ENCODE measurements at regions not wholly inside any gene's neighbourhood (a gene's known extent, or its start where the extent isn't known, plus 50 kb on each side); places are given as distances from the start of the nearest gene placed in this dataset.
A peak's percentile ranks its signal among the peaks of the same experiment; 100 is the strongest.

GRCh38 chr1:244246334-244246733 is 195.3 kb downstream of the ZBTB18 start:
- 88 to 91% (median 90%) methylated on average over 4 of the region's 4 CpGs for WGBS, 3 donors

DNA sequence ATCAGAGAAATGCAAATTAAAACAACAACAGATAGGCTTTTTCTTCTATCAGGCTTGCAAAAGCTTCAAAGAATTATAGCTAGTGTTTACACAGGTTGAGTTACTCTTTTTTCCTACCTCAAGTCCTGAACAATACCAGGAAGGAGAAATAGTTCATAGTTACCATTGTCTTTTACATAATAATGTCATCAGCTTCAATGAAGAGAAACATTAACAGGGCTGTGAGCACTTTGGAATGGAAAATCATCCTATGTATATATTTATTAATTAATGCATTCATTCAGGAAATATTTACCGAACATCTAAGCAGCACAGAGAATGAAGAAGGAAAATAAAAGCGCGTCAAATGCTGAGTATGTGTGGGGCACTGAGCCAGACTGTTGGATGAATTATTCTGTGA is 197.3 kb downstream of the ZBTB18 start:
- 67 to 73% (median 71%) methylated on average over 3 of the region's 3 CpGs for WGBS, 3 donors
- no peaks in the 10 kb centered on the region for H3K4me1 ChIP-seq
- H3K9me3 ChIP-seq: no peaks in the 10 kb centered on the region
- TF ChIP-seq, protein P1, sequence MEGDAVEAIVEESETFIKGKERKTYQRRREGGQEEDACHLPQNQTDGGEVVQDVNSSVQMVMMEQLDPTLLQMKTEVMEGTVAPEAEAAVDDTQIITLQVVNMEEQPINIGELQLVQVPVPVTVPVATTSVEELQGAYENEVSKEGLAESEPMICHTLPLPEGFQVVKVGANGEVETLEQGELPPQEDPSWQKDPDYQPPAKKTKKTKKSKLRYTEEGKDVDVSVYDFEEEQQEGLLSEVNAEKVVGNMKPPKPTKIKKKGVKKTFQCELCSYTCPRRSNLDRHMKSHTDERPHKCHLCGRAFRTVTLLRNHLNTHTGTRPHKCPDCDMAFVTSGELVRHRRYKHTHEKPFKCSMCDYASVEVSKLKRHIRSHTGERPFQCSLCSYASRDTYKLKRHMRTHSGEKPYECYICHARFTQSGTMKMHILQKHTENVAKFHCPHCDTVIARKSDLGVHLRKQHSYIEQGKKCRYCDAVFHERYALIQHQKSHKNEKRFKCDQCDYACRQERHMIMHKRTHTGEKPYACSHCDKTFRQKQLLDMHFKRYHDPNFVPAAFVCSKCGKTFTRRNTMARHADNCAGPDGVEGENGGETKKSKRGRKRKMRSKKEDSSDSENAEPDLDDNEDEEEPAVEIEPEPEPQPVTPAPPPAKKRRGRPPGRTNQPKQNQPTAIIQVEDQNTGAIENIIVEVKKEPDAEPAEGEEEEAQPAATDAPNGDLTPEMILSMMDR (IDR thresholded peaks at IDR 0.05): no peak
- H3K4me3 ChIP-seq: no peak overlapping the region
- ATAC-seq (no peak), DNase-seq (no peak)
- no peak overlapping the region for H3K27ac ChIP-seq
- no peaks in the 10 kb centered on the region for H3K36me3 ChIP-seq (ENCODE audit: insufficient read depth in 1 of 2, low read depth in 1 of 2)
- intact Hi-C loops (cut with DNase I): no loop called here
- no peaks in the 10 kb centered on the region for H3K27me3 ChIP-seq (ENCODE audit: insufficient read depth in 3 of 3, low read length in 2 of 3)

More at GRCh38 chr1:244246334-244246733, 195.3 kb downstream of the ZBTB18 start:
- H3K27me3 ChIP-seq (ENCODE audit: insufficient read depth in 3 of 3, low read length in 2 of 3): no peaks in the 10 kb centered on the region
- no peak overlapping the region for H3K27ac ChIP-seq
- DNase-seq (no peak), ATAC-seq (no peak)
- intact Hi-C loops (cut with DNase I): no loop called here
- TF ChIP-seq, protein P1 (IDR thresholded peaks at IDR 0.05): no peak
- no peak overlapping the region for H3K4me3 ChIP-seq
- H3K36me3 ChIP-seq (ENCODE audit: insufficient read depth in 1 of 2, low read depth in 1 of 2): no peaks in the 10 kb centered on the region
- H3K9me3 ChIP-seq: no peaks in the 10 kb centered on the region
- H3K4me1 ChIP-seq: no peaks in the 10 kb centered on the region

- intact Hi-C loops (cut with DNase I): no loop called here
- Histone ChIP-seq H3K9me3 (no peaks in the 10 kb centered on the region), H3K27me3 (ENCODE audit: insufficient read depth in 3 of 3, low read length in 2 of 3) (no peaks in the 10 kb centered on the region), H3K4me3 (no peak overlapping the region), H3K36me3 (ENCODE audit: insufficient read depth in 1 of 2, low read depth in 1 of 2) (no peaks in the 10 kb centered on the region), H3K4me1 (no peaks in the 10 kb centered on the region), H3K27ac (no peak overlapping the region)
- no peak for ATAC-seq
- TF ChIP-seq, protein P1 (IDR thresholded peaks at IDR 0.05): no peak
- WGBS, 3 donors: 92 to 94% (median 94%) methylated on average over 4 of the region's 4 CpGs
- no peak for DNase-seq
Measured at GRCh38 chr1:244252211-244252610, 199.5 kb downstream of the ADSS2 start.

DNA sequence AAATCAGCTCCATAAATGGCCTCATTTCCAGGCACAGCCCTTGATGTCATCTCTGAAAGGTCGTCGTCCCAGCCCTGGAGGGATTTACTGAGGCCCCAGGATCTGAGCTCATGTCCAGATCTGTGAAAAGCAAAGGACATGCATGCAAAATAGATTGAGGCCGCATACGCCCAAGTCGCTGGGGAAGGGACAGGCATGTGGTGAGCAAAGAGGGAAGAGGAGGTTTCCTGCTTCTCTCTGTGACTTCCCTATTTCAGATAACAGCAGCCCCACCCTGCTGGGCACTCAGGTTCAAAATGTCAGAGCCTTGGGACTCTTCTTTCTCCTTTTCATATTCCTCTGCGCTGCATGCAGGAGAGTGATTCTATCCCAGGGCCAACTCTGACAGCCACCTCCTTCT is 197.2 kb downstream of the ADSS2 start:
- Histone ChIP-seq H3K27me3 (ENCODE audit: insufficient read depth in 3 of 3, low read length in 2 of 3) (peaks cover 0 to 3% (median 0%) of the 10 kb centered on the region in 3 donors), H3K36me3 (ENCODE audit: insufficient read depth in 1 of 2, low read depth in 1 of 2) (no peaks in the 10 kb centered on the region), H3K4me3 (no peak overlapping the region), H3K4me1 (no peaks in the 10 kb centered on the region), H3K27ac (no peak overlapping the region), H3K9me3 (no peaks in the 10 kb centered on the region)
- intact Hi-C loops (cut with DNase I): no loop called here
- WGBS, 3 donors: 78 to 84% (median 78%) methylated on average over 6 of the region's 6 CpGs
- DNase-seq (peak; percentile 22 to 61), ATAC-seq (peak in 1 of 4 donors; percentile 35)
- TF ChIP-seq, protein P1 (IDR thresholded peaks at IDR 0.05): no peak

GRCh38 chr1:244255426-244255965 is 196.2 kb downstream of the ADSS2 start:
- Histone ChIP-seq H3K36me3 (ENCODE audit: insufficient read depth in 1 of 2, low read depth in 1 of 2) (no peaks in the 10 kb centered on the region), H3K27ac (no peak overlapping the region), H3K4me3 (no peak overlapping the region), H3K27me3 (ENCODE audit: insufficient read depth in 3 of 3, low read length in 2 of 3) (peaks cover 0 to 3% (median 0%) of the 10 kb centered on the region in 3 donors), H3K4me1 (no peaks in the 10 kb centered on the region), H3K9me3 (no peaks in the 10 kb centered on the region)
- intact Hi-C loops (cut with DNase I): no loop called here
- DNase-seq (no peak), ATAC-seq (no peak)
- WGBS, 3 donors: 86 to 97% (median 89%) methylated on average over 5 of the region's 5 CpGs
- TF ChIP-seq, protein P1 (IDR thresholded peaks at IDR 0.05): no peak
